IMR-90 (cell line): ENCODE measurements at regions not wholly inside any gene's neighbourhood (a gene's known extent, or its start where the extent isn't known, plus 50 kb on each side); places are given as distances from the start of the nearest gene placed in this dataset.

ENCODE experiments used
- ATAC-seq: fragments of 200-7000 bp; cut with Tn5 transposase; 2 replicates; pipeline ENCODE4 v1.9.1; 2020; ENCODE audit warnings: low read depth, mild to moderate bottlenecking, moderate library complexity
- BruUV-seq: library from RNA; stranded (reverse); fragments of 400-500 nt; replicated peaks from 2 replicates; lab custom pipeline; 2021; lab: Mats Ljungman, UMichigan
- CTCF ChIA-PET: fragments of 300-600 bp; formaldehyde crosslinking; extraction: SDS; loops from one replicate; lab custom pipeline; 2021; ENCODE audit warnings: antibody characterized with exemption; lab: Yijun Ruan, JAX
- POLR2A ChIA-PET: fragments of 300-600 bp; sonication (Branson Sonifier 250); formaldehyde crosslinking; loops from one replicate; lab custom pipeline; 2022; ENCODE audit warnings: antibody characterized with exemption; ENCODE audit not compliant: unreplicated experiment; lab: Charles Lee
- DNase-seq: peaks from one replicate; pipeline ENCODE4 v3.0.0; 2013
- H2AFZ ChIP-seq: replicated peaks from 2 replicates; pipeline ENCODE3; 2013; ENCODE audit warnings: low read length, mild to moderate bottlenecking; ENCODE audit not compliant: poor library complexity
- H2AK5ac ChIP-seq: 2 replicates; pipeline ENCODE4 v1.6.1; 2013; ENCODE audit warnings: low read depth, low read length, inconsistent platforms
- H2AK9ac ChIP-seq: replicated peaks from 2 replicates; pipeline ENCODE3; 2013; ENCODE audit warnings: mild to moderate bottlenecking, low read depth, low read length, moderate library complexity; ENCODE audit not compliant: poor library complexity
- H2BK120ac ChIP-seq: 2 replicates; pipeline ENCODE4 v1.6.1; 2013; ENCODE audit warnings: low read depth, low read length, inconsistent platforms
- H2BK15ac ChIP-seq: 3 replicates; pipeline ENCODE4 v1.6.1; 2013; ENCODE audit warnings: low read depth, low read length, inconsistent platforms
- H2BK20ac ChIP-seq: 2 replicates; pipeline ENCODE4 v1.6.1; 2013; ENCODE audit warnings: low read depth, mild to moderate bottlenecking, inconsistent platforms, low read length, moderate library complexity
- H2BK5ac ChIP-seq: 2 replicates; pipeline ENCODE4 v1.6.1; 2013; ENCODE audit warnings: mild to moderate bottlenecking, low read depth, low read length, inconsistent platforms; ENCODE audit not compliant: poor library complexity, severe bottlenecking
- H3K14ac ChIP-seq: replicated peaks from 2 replicates; pipeline ENCODE4 v1.6.1; 2013; ENCODE audit warnings: low read depth, low read length, inconsistent platforms
- H3K18ac ChIP-seq: 2 replicates; pipeline ENCODE4 v1.6.1; 2013; ENCODE audit warnings: low read depth, low read length, control low read depth
- H3K23ac ChIP-seq: 2 replicates; pipeline ENCODE4 v1.6.1; 2013; ENCODE audit warnings: low read depth, low read length, inconsistent platforms
- H3K27ac ChIP-seq: 2 replicates; pipeline ENCODE4 v1.5.1; 2013; ENCODE audit warnings: mild to moderate bottlenecking, control low read depth, low read length; ENCODE audit not compliant: insufficient read depth
- H3K27me3 ChIP-seq: 2 replicates; pipeline ENCODE4 v1.6.1; 2013; ENCODE audit warnings: low read length; ENCODE audit not compliant: control insufficient read depth, insufficient read depth
- H3K36me3 ChIP-seq: 2 replicates; pipeline ENCODE4 v1.6.1; 2013; ENCODE audit warnings: low read length, mixed read lengths; ENCODE audit not compliant: control insufficient read depth, insufficient read depth
- H3K4ac ChIP-seq: 2 replicates; pipeline ENCODE4 v1.6.1; 2013; ENCODE audit warnings: low read depth, low read length, inconsistent platforms
- H3K4me1 ChIP-seq: 2 replicates; pipeline ENCODE4 v1.6.1; 2013; ENCODE audit warnings: low read length, mixed read lengths; ENCODE audit not compliant: control insufficient read depth, insufficient read depth
- H3K4me2 ChIP-seq: 2 replicates; pipeline ENCODE4 v1.6.1; 2013; ENCODE audit warnings: low read depth, mild to moderate bottlenecking, control low read depth, low read length, moderate library complexity
- H3K4me3 ChIP-seq: 2 replicates; pipeline ENCODE4 v1.5.1; 2013; ENCODE audit warnings: low read depth, mild to moderate bottlenecking, control low read depth, low read length, moderate library complexity; ENCODE audit not compliant: insufficient read depth
- H3K56ac ChIP-seq: 2 replicates; pipeline ENCODE4 v1.6.1; 2013; ENCODE audit warnings: low read length, inconsistent platforms; ENCODE audit not compliant: insufficient read depth; ENCODE audit errors: extremely low read depth
- H3K79me1 ChIP-seq, 2 experiments: 2 replicates each; pipeline ENCODE4 v1.6.1; 2013; ENCODE audit warnings: low read length in 2 of 2, inconsistent platforms in 1 of 2, low read depth in 1 of 2
- H3K9ac ChIP-seq: 2 replicates; pipeline ENCODE4 v1.6.1; 2013; ENCODE audit warnings: low read depth, low read length, control low read depth
- H3K9me1 ChIP-seq: 2 replicates; pipeline ENCODE4 v1.6.1; 2013; ENCODE audit warnings: low read length, inconsistent platforms; ENCODE audit not compliant: insufficient read depth
- H3K9me3 ChIP-seq: 2 replicates; pipeline ENCODE4 v1.6.1; 2013; ENCODE audit warnings: low read length; ENCODE audit not compliant: control insufficient read depth, insufficient read depth
- H4K20me1 ChIP-seq: 2 replicates; pipeline ENCODE4 v1.6.1; 2013; ENCODE audit warnings: low read length, inconsistent platforms; ENCODE audit not compliant: insufficient read depth
- H4K5ac ChIP-seq: 2 replicates; pipeline ENCODE4 v1.6.1; 2013; ENCODE audit warnings: mild to moderate bottlenecking, low read depth, low read length, control low read depth
- H4K8ac ChIP-seq, 2 experiments: 2 replicates each; pipeline ENCODE4 v1.6.1; 2013; ENCODE audit warnings: low read depth in 2 of 2, low read length in 2 of 2, control low read depth in 1 of 2, inconsistent platforms in 1 of 2
- H4K91ac ChIP-seq: 2 replicates; pipeline ENCODE4 v1.6.1; 2013; ENCODE audit warnings: low read depth, low read length, inconsistent platforms; ENCODE audit not compliant: insufficient read depth
- BHLHE40 ChIP-seq: fragments of 150-350 bp; IDR thresholded peaks from 2 replicates; pipeline ENCODE4 v1.6.1; 2016; ENCODE audit warnings: mild to moderate bottlenecking, low read depth, low read length
- CEBPB ChIP-seq: IDR thresholded peaks from 2 replicates; pipeline ENCODE4 v1.6.1; 2012; ENCODE audit warnings: low read depth, low read length, improper control_type of control experiment
- CHD1 ChIP-seq: IDR thresholded peaks from 2 replicates; pipeline ENCODE4 v1.6.1; 2012; ENCODE audit warnings: low read depth, low read length, improper control_type of control experiment
- ELK1 ChIP-seq: fragments of 150-350 bp; IDR thresholded peaks from 2 replicates; pipeline ENCODE4 v1.6.1; 2016; ENCODE audit warnings: low read depth, mild to moderate bottlenecking, low read length, moderate library complexity, borderline replicate concordance
- MAFK ChIP-seq: IDR thresholded peaks from 2 replicates; pipeline ENCODE4 v1.6.1; 2012; ENCODE audit warnings: low read depth, low read length, improper control_type of control experiment
- MXI1 ChIP-seq: IDR thresholded peaks from 2 replicates; pipeline ENCODE4 v1.6.1; 2012; ENCODE audit warnings: low read depth, mild to moderate bottlenecking, low read length, moderate library complexity, borderline replicate concordance
- NFE2L2 ChIP-seq: fragments of 150-350 bp; IDR thresholded peaks from 2 replicates; pipeline ENCODE4 v1.6.1; 2016; ENCODE audit warnings: low read depth, mild to moderate bottlenecking, low read length
- POLR2A ChIP-seq: IDR thresholded peaks from 2 replicates; pipeline ENCODE4 v1.6.1; 2012; ENCODE audit warnings: mild to moderate bottlenecking, low read depth, low read length
- RAD21 ChIP-seq: IDR thresholded peaks from 2 replicates; pipeline ENCODE4 v1.6.1; 2012; ENCODE audit warnings: low read length, improper control_type of control experiment
- RCOR1 ChIP-seq: IDR thresholded peaks from 2 replicates; pipeline ENCODE4 v1.6.1; 2012; ENCODE audit warnings: mild to moderate bottlenecking, low read length, improper control_type of control experiment; ENCODE audit not compliant: insufficient replicate concordance
- RFX5 ChIP-seq: IDR thresholded peaks from 2 replicates; pipeline ENCODE4 v1.8.0; 2012; ENCODE audit warnings: low read depth, mild to moderate bottlenecking, low read length, moderate library complexity
- SMC3 ChIP-seq: fragments of 150-350 bp; IDR thresholded peaks from 2 replicates; pipeline ENCODE4 v1.6.1; 2016; ENCODE audit warnings: low read depth, mild to moderate bottlenecking, antibody characterized with exemption, low read length, moderate library complexity
- USF2 ChIP-seq: fragments of 150-350 bp; IDR thresholded peaks from 2 replicates; pipeline ENCODE4 v1.6.1; 2017; ENCODE audit warnings: mild to moderate bottlenecking, antibody characterized with exemption, low read length, low read depth
- dilution Hi-C: fragments of 300-500 bp; cut with HindIII; formaldehyde crosslinking; loops from one replicate; pipeline ENCODE4 v1.14.3; 2018; ENCODE audit warnings: low sequenced_read_pairs; ENCODE audit not compliant: unreplicated experiment
- in situ Hi-C: fragments of 300-500 bp; cut with MboI; formaldehyde crosslinking; loops from 3 replicates; pipeline ENCODE4 v1.14.3; 2019; ENCODE audit warnings: low sequenced_read_pairs, inconsistent platforms, mixed read lengths
- intact Hi-C: fragments of 100-400 bp; cut with micrococcal nuclease; formaldehyde crosslinking; loops from 2 replicates; pipeline ENCODE4 v1.10.0; 2022

GRCh38 chr2:160639472-160639871 is 145.9 kb upstream of the RBMS1 start:
- ChIA-PET POLR2A (no interaction called here), CTCF (interaction anchor here (1.3 kb wide), 1 partner anchor 11 kb away, joined by 4 read pairs; no protein-coding TSS in a partner anchor)
- Histone ChIP-seq H3K79me1 (no peaks in the 10 kb centered on the region), H3K4me2 (no peak overlapping the region), H3K9me1 (no peaks in the 10 kb centered on the region), H3K27ac (no peak overlapping the region), H3K56ac (no peak overlapping the region), H3K4me3 (no peak overlapping the region), H3K9ac (no peak overlapping the region), H3K4me1 (peaks cover 3% of the 10 kb centered on the region), H2AFZ (no peak overlapping the region), H4K5ac (no peak overlapping the region), H3K4ac (no peak overlapping the region), H2BK5ac (no peak overlapping the region), H3K36me3 (no peaks in the 10 kb centered on the region), H4K91ac (no peak overlapping the region), H2BK15ac (no peak overlapping the region), H3K14ac (no peak overlapping the region), H3K27me3 (no peaks in the 10 kb centered on the region), H3K23ac (no peak overlapping the region), H2AK5ac (no peak overlapping the region), H4K8ac (no peak overlapping the region), H2AK9ac (no peak overlapping the region), H3K18ac (no peak overlapping the region), H4K20me1 (no peaks in the 10 kb centered on the region), H2BK20ac (no peak overlapping the region), H3K9me3 (peaks cover 6% of the 10 kb centered on the region), H2BK120ac (no peak overlapping the region)
- intact Hi-C loops = no loop called here
- no peak for ATAC-seq
- no peak for DNase-seq
- BruUV-seq = no TSS peak
- TF ChIP-seq MXI1 (no peak), RCOR1 (no peak), RFX5 (no peak), POLR2A (no peak), CEBPB (no peak), SMC3 (no peak), RAD21 (no peak), NFE2L2 (no peak), MAFK (no peak), CHD1 (no peak), ELK1 (no peak), BHLHE40 (no peak), USF2 (no peak)
- in situ Hi-C loops = no loop called here
- dilution Hi-C loops = no loop called here
